ENCODE measurements at regions not wholly inside any gene's neighbourhood (a gene's known extent, or its start where the extent isn't known, plus 50 kb on each side); places are given as distances from the start of the nearest gene placed in this dataset.

DNA sequence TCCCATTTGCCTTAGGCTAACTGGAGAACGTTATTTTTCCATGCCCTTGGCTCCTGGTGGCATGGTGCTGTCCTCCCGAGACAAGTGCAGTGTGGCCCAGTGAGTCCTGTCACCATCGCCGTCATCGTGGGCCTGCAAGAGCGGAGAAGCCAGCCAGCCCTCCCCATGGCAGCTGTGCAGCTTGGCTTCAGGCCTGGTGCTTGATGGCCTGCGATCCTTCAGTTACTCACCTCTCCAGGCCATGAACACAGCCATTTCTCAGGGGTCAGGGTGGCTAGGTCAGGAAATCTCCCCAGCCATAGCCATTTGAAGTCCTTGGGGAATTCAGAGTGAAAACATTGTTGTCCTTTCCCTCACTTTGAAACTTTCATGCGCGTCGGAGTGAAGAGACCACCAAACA is 189.0 kb upstream of the RGMA start:
- TF ChIP-seq, protein P1, sequence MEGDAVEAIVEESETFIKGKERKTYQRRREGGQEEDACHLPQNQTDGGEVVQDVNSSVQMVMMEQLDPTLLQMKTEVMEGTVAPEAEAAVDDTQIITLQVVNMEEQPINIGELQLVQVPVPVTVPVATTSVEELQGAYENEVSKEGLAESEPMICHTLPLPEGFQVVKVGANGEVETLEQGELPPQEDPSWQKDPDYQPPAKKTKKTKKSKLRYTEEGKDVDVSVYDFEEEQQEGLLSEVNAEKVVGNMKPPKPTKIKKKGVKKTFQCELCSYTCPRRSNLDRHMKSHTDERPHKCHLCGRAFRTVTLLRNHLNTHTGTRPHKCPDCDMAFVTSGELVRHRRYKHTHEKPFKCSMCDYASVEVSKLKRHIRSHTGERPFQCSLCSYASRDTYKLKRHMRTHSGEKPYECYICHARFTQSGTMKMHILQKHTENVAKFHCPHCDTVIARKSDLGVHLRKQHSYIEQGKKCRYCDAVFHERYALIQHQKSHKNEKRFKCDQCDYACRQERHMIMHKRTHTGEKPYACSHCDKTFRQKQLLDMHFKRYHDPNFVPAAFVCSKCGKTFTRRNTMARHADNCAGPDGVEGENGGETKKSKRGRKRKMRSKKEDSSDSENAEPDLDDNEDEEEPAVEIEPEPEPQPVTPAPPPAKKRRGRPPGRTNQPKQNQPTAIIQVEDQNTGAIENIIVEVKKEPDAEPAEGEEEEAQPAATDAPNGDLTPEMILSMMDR (IDR thresholded peaks at IDR 0.05), result no peak
- no peak for TF ChIP-seq POLR2A (IDR thresholded peaks at IDR 0.05)
- intact Hi-C loops (cut with DNase I; ENCODE audit: low total_unique reads), result no loop called here
- 87 to 89% methylated on average over 10 of the region's 10 CpGs for WGBS, 2 donors
- H3K4me3 ChIP-seq (ENCODE audit: low read depth, poor library complexity, severe bottlenecking), result no peak overlapping the region
- DNase-seq (ENCODE audit: low spot score in 2 of 2), result peak in 1 of 2 donors; percentile 43

DNA sequence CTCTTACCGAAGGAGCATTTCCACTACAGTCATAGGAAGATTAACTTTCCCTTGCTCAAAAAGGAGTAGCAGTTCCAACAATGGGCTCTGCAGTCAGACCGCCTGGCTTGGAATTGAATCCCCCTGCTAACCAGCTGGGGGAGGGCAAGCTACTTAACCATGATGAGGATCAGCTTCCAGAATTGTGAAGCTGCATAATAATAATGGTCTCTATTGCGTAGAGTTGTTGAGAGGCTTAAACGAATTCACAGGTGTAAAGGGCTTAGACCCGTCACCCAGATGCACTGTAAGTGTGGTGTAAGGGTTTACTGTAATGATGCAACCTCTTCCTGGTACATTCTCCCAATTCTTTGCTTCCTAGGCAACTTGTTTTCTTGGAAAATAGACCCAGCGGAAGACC is 185.2 kb upstream of the RGMA start:
- TF ChIP-seq, protein P1 (IDR thresholded peaks at IDR 0.05), result no peak
- no peak for TF ChIP-seq POLR2A (IDR thresholded peaks at IDR 0.05)
- H3K4me3 ChIP-seq (ENCODE audit: low read depth, poor library complexity, severe bottlenecking), result no peak overlapping the region
- 84 to 85% methylated on average over 6 of the region's 6 CpGs for WGBS, 2 donors
- intact Hi-C loops (cut with DNase I; ENCODE audit: low total_unique reads), result no loop called here
- DNase-seq (ENCODE audit: low spot score in 2 of 2), result no peak

GRCh38 chr15:93271871-93272270 is 182.9 kb upstream of the RGMA start:
- intact Hi-C loops (cut with DNase I; ENCODE audit: low total_unique reads), result no loop called here
- 94 to 95% methylated on average over 7 of the region's 7 CpGs for WGBS, 2 donors
- no peak overlapping the region for H3K4me3 ChIP-seq (ENCODE audit: low read depth, poor library complexity, severe bottlenecking)
- no peak for TF ChIP-seq POLR2A (IDR thresholded peaks at IDR 0.05)
- TF ChIP-seq, protein P1 (IDR thresholded peaks at IDR 0.05), result no peak
- peak in 1 of 2 donors; percentile 36 for DNase-seq (ENCODE audit: low spot score in 2 of 2)

DNA sequence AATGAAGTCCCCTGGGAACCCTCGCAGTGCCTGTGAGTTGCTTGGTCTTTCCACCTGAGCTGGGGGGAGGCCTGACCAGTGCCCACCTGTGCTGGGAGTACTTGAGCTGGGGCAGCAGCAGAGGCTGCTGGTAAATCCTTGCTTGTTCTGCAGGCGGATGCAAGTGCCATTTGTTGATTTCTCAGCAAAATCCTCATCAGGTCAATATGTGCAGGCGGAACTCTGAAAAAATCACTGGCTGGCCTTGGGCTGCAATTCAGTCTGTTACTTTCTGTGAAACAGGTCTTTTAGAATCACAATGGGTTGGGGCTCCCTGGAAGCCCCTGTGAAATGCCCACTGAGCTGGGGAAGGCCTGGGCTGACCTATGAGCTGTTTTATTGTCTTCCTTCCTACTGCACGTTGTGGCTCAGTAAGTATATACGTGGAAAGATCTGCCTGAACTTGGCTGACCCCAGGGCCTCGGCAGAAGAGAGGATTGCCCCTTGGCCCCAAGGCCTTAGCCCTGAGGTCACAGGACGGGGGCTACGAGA is 182.0 kb upstream of the RGMA start:
- 64 to 81% methylated on average over 7 to 8 of the region's 8 CpGs for WGBS, 2 donors
- intact Hi-C loops (cut with DNase I; ENCODE audit: low total_unique reads), result no loop called here
- TF ChIP-seq POLR2A (IDR thresholded peaks at IDR 0.05), result no peak
- TF ChIP-seq, protein P1 (IDR thresholded peaks at IDR 0.05), result no peak

DNA sequence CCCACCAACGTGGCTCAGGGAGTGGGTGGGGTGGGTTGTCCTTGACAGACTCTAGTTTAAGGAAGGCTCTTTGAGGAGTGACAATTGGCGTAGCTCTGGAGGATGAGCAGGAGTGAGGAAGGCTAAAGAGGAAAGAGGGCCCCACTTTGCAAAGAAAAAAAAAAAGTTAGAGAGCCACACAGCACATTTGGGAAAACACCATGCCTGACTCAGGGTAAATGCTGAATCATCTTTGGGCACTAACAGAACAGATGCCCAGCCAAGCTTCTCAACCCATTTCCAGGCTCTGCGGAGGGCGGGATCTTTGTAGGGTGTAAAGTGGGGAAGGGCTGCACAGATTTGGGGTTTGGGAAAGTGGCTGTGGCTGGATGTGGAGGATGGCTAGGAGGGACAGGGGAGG is 179.1 kb upstream of the RGMA start:
- DNase-seq (ENCODE audit: low spot score in 2 of 2), result no peak

More for the DNA sequence above, 182.0 kb upstream of the RGMA start:
- DNase-seq (ENCODE audit: low spot score in 2 of 2), result peak in 1 of 2 donors; percentile 54
- no peak overlapping the region for H3K4me3 ChIP-seq (ENCODE audit: low read depth, poor library complexity, severe bottlenecking)

More for the DNA sequence above, 179.1 kb upstream of the RGMA start:
- 80 to 92% methylated on average over 4 of the region's 4 CpGs for WGBS, 2 donors
- no peak for TF ChIP-seq POLR2A (IDR thresholded peaks at IDR 0.05)
- TF ChIP-seq, protein P1 (IDR thresholded peaks at IDR 0.05), result no peak
- intact Hi-C loops (cut with DNase I; ENCODE audit: low total_unique reads), result no loop called here
- no peak overlapping the region for H3K4me3 ChIP-seq (ENCODE audit: low read depth, poor library complexity, severe bottlenecking)
